Keratinocyte (primary cell): ENCODE measurements at regions not wholly inside any gene's neighbourhood (a gene's known extent, or its start where the extent isn't known, plus 50 kb on each side); places are given as distances from the start of the nearest gene placed in this dataset.

Source experiments
- CTCF ChIP-seq, 3 experiments: IDR thresholded peaks in 1 of 3; conservative IDR thresholded peaks in 1 of 3; optimal IDR thresholded peaks in 1 of 3; 2 replicates in 2 of 3; 3 replicates in 1 of 3; pipeline versions ENCODE3 to v1.5.1; 2011; ENCODE audit warnings: low read length in 3 of 3, mild to moderate bottlenecking in 3 of 3, moderate library complexity in 2 of 3, control low read depth in 1 of 3, inconsistent platforms in 1 of 3; ENCODE audit not compliant: insufficient read depth in 2 of 3; ENCODE audit errors: extremely low read depth in 1 of 3
- EZH2 ChIP-seq: IDR thresholded peaks from one replicate; pipeline ENCODE4 v1.6.1; 2012; ENCODE audit warnings: inconsistent platforms, mild to moderate bottlenecking, low read length, moderate library complexity

- TF ChIP-seq CTCF (optimal IDR thresholded peaks at IDR 0.05 in 1 of 3, IDR thresholded peaks at IDR 0.05 in 1 of 3, conservative IDR thresholded peaks at IDR 0.05 in 1 of 3; ENCODE audit: extremely low read depth in 1 of 3, insufficient read depth in 2 of 3, low read length in 3 of 3), result no peak
- TF ChIP-seq EZH2, result no peak
Measured at GRCh38 chr4:1575418-1576303, 108.5 kb downstream of the FAM53A start.
